Vagina (tissue), 2 donors: ENCODE measurements at regions not wholly inside any gene's neighbourhood (a gene's known extent, or its start where the extent isn't known, plus 50 kb on each side); places are given as distances from the start of the nearest gene placed in this dataset.

Source experiments
- DNase-seq, 2 donors: peaks; one replicate each; pipeline ENCODE4 v3.0.0-alpha.2; 2017; ENCODE audit errors: extremely low spot score in 2 of 2
- H3K27ac ChIP-seq: fragments of 200-600 bp; sonication (generic); one replicate; pipeline ENCODE4 v1.5.1; 2019
- H3K27me3 ChIP-seq: fragments of 200-600 bp; sonication (generic); one replicate; pipeline ENCODE4 v1.5.1; 2019
- H3K36me3 ChIP-seq, 2 donors: fragments of 200-600 bp; sonication (generic); one replicate each; pipeline ENCODE4 v1.5.1; 2017 to 2019
- H3K4me1 ChIP-seq: fragments of 200-600 bp; sonication (generic); one replicate; pipeline ENCODE4 v1.5.1; 2019
- H3K4me3 ChIP-seq, 2 donors: fragments of 200-600 bp; sonication (generic); 1 replicate in 1 of 2; 2 replicates in 1 of 2; pipeline ENCODE4 v1.5.1; 2016 to 2019
- H3K9me3 ChIP-seq: fragments of 200-600 bp; sonication (generic); one replicate; pipeline ENCODE4 v1.5.1; 2019
- CTCF ChIP-seq, 3 experiments: fragments of 450-650 bp in 2 of 3; fragments of 200-600 bp in 1 of 3; sonication (generic) in 1 of 3; IDR thresholded peaks; one replicate each; pipeline ENCODE4 v1.5.1; 2017 to 2019; ENCODE audit warnings: antibody characterized with exemption in 3 of 3, mild to moderate bottlenecking in 2 of 3, moderate library complexity in 2 of 3
- POLR2A ChIP-seq, 2 donors: fragments of 450-650 bp; IDR thresholded peaks; one replicate each; pipeline ENCODE4 v1.6.1; 2017; ENCODE audit warnings: antibody characterized with exemption in 2 of 2, mild to moderate bottlenecking in 2 of 2, moderate library complexity in 2 of 2
- POLR2AphosphoS5 ChIP-seq, 2 donors: sonication (generic); formaldehyde crosslinking; IDR thresholded peaks; one replicate each; pipeline ENCODE4 v1.9.0; 2017; ENCODE audit warnings: antibody characterized with exemption in 2 of 2, mild to moderate bottlenecking in 2 of 2, low read depth in 1 of 2; ENCODE audit not compliant: insufficient read depth in 1 of 2
- intact Hi-C: fragments of 100-400 bp; cut with DNase I; formaldehyde crosslinking; loops from one replicate; pipeline ENCODE4 v1.15.1; 2023

- no peak overlapping the region for H3K4me3 ChIP-seq
- H3K4me1 ChIP-seq, result no peaks in the 10 kb centered on the region
- H3K9me3 ChIP-seq, result no peaks in the 10 kb centered on the region
- DNase-seq, result no peak
- TF ChIP-seq POLR2A (IDR thresholded peaks at IDR 0.05) (no peak), CTCF (IDR thresholded peaks at IDR 0.05) (no peak), POLR2AphosphoS5 (IDR thresholded peaks at IDR 0.05; ENCODE audit: insufficient read depth in 1 of 2, low read depth in 1 of 2) (no peak)
- intact Hi-C loops, result no loop called here
- no peak overlapping the region for H3K27ac ChIP-seq
- H3K27me3 ChIP-seq, result no peaks in the 10 kb centered on the region
- no peaks in the 10 kb centered on the region for H3K36me3 ChIP-seq
Measured at GRCh38 chr1:70490153-70490552, 79.1 kb downstream of the CTH start.

- Histone ChIP-seq H3K4me3 (no peak overlapping the region), H3K9me3 (no peaks in the 10 kb centered on the region), H3K36me3 (no peaks in the 10 kb centered on the region), H3K4me1 (no peaks in the 10 kb centered on the region), H3K27me3 (no peaks in the 10 kb centered on the region), H3K27ac (no peak overlapping the region)
- intact Hi-C loops, result no loop called here
- TF ChIP-seq POLR2AphosphoS5 (IDR thresholded peaks at IDR 0.05; ENCODE audit: insufficient read depth in 1 of 2, low read depth in 1 of 2) (no peak), CTCF (IDR thresholded peaks at IDR 0.05) (no peak), POLR2A (IDR thresholded peaks at IDR 0.05) (no peak)
- no peak for DNase-seq
Measured at GRCh38 chr1:70495370-70495769, 84.3 kb downstream of the CTH start.

- no peak overlapping the region for H3K27ac ChIP-seq
- H3K9me3 ChIP-seq, result no peaks in the 10 kb centered on the region
- DNase-seq, result no peak
- TF ChIP-seq CTCF (IDR thresholded peaks at IDR 0.05) (no peak), POLR2AphosphoS5 (IDR thresholded peaks at IDR 0.05; ENCODE audit: insufficient read depth in 1 of 2, low read depth in 1 of 2) (no peak), POLR2A (IDR thresholded peaks at IDR 0.05) (no peak)
- no peak overlapping the region for H3K4me3 ChIP-seq
- intact Hi-C loops, result no loop called here
- no peaks in the 10 kb centered on the region for H3K4me1 ChIP-seq
- no peaks in the 10 kb centered on the region for H3K36me3 ChIP-seq
- no peaks in the 10 kb centered on the region for H3K27me3 ChIP-seq
Measured at GRCh38 chr1:70496181-70496580, 85.1 kb downstream of the CTH start.

- no peak overlapping the region for H3K4me3 ChIP-seq
- H3K36me3 ChIP-seq, result no peaks in the 10 kb centered on the region
- H3K9me3 ChIP-seq, result no peaks in the 10 kb centered on the region
- no peaks in the 10 kb centered on the region for H3K27me3 ChIP-seq
- no peaks in the 10 kb centered on the region for H3K4me1 ChIP-seq
- TF ChIP-seq POLR2A (IDR thresholded peaks at IDR 0.05) (no peak), POLR2AphosphoS5 (IDR thresholded peaks at IDR 0.05; ENCODE audit: insufficient read depth in 1 of 2, low read depth in 1 of 2) (no peak), CTCF (IDR thresholded peaks at IDR 0.05) (no peak)
- H3K27ac ChIP-seq, result no peak overlapping the region
- DNase-seq, result no peak
- intact Hi-C loops, result no loop called here
Measured at GRCh38 chr1:70497152-70497551, 86.1 kb downstream of the CTH start.

- H3K27me3 ChIP-seq, result no peaks in the 10 kb centered on the region
- H3K36me3 ChIP-seq, result no peaks in the 10 kb centered on the region
- no peaks in the 10 kb centered on the region for H3K9me3 ChIP-seq
- no peaks in the 10 kb centered on the region for H3K4me1 ChIP-seq
- no peak for DNase-seq
- no peak overlapping the region for H3K27ac ChIP-seq
- no peak for TF ChIP-seq CTCF (IDR thresholded peaks at IDR 0.05)
- H3K4me3 ChIP-seq, result no peak overlapping the region
- intact Hi-C loops, result no loop called here
Measured at GRCh38 chr1:70498666-70499065, 87.6 kb downstream of the CTH start.
